ENCODE measurements at regions not wholly inside any gene's neighbourhood (a gene's known extent, or its start where the extent isn't known, plus 50 kb on each side); places are given as distances from the start of the nearest gene placed in this dataset.

DNA sequence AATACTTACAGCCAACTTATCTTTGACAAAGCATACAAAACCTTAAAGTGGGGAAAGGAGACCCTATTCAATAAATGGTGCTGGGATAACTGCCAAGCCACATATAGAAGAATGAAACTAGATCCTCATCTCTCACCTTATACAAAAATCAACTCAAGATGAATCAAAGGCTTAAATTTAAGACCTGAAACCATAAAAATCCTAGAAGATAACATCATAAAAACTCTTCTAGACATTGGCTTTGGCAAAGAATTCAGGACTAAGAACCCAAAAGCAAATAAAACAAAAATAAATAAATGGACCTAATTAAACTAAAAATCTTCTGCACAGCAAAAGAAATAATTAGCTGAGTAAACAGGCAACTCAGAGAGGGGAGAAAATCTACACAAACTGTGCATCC lies 335.6 kb upstream of the PBX1 start:
- no peak for TF ChIP-seq POLR2A (IDR thresholded peaks at IDR 0.05)
- TF ChIP-seq, protein P1, sequence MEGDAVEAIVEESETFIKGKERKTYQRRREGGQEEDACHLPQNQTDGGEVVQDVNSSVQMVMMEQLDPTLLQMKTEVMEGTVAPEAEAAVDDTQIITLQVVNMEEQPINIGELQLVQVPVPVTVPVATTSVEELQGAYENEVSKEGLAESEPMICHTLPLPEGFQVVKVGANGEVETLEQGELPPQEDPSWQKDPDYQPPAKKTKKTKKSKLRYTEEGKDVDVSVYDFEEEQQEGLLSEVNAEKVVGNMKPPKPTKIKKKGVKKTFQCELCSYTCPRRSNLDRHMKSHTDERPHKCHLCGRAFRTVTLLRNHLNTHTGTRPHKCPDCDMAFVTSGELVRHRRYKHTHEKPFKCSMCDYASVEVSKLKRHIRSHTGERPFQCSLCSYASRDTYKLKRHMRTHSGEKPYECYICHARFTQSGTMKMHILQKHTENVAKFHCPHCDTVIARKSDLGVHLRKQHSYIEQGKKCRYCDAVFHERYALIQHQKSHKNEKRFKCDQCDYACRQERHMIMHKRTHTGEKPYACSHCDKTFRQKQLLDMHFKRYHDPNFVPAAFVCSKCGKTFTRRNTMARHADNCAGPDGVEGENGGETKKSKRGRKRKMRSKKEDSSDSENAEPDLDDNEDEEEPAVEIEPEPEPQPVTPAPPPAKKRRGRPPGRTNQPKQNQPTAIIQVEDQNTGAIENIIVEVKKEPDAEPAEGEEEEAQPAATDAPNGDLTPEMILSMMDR (IDR thresholded peaks at IDR 0.05): no peak
